Retina (tissue), 1 donor: ENCODE measurements at regions not wholly inside any gene's neighbourhood (a gene's known extent, or its start where the extent isn't known, plus 50 kb on each side); places are given as distances from the start of the nearest gene placed in this dataset.
"Not testable (repeated sequence)": the region's sequence is repeated elsewhere in the genome, so short reads cannot be mapped to it uniquely, and the experiment has no call there.

Source experiments
- DNase-seq: peaks from one replicate; pipeline ENCODE4 v3.0.0-alpha.2; 2016

DNA sequence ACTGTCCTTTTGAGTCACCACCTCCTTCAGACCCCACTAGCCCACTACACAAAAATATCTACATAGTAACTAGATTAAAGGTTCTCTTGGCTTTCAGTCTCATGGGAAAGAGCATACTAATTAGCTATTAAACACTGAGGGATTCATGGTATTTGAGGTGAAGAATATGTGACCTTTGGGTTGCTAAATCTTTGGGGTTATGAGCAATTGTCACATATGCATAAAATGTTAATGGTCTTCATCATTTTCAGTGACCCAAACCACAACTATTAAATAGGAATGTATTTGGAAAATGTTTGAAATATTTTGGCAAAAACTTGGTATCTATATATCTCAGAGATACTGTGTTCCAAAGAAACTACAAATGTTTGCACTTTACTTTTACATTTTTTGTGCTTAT lies 365.1 kb downstream of the MAGEB5 start:
- no peak for DNase-seq

GRCh38 chrX:26580021-26580420 lies 364.1 kb downstream of the MAGEB5 start:
- DNase-seq, result no peak

- no peak for DNase-seq
These were observed 358.3 kb downstream of the MAGEB5 start for GRCh38 chrX:26574234-26574633.

- DNase-seq, result no peak
These were observed 346.2 kb downstream of the MAGEB5 start for GRCh38 chrX:26562156-26562555.

GRCh38 chrX:26559855-26560254 lies 343.9 kb downstream of the MAGEB5 start:
- DNase-seq, result no peak

GRCh38 chrX:26558719-26559386 lies 342.9 kb downstream of the MAGEB5 start:
- no peak for DNase-seq

GRCh38 chrX:26557691-26558321 lies 341.8 kb downstream of the MAGEB5 start:
- no peak for DNase-seq

- DNase-seq, result not testable (repeated sequence)
These were observed 309.8 kb downstream of the MAGEB5 start for GRCh38 chrX:26525768-26526167.

GRCh38 chrX:26522501-26522900 lies 306.5 kb downstream of the MAGEB5 start:
- no peak for DNase-seq

- DNase-seq, result peak; percentile 3
These were observed 295.8 kb downstream of the MAGEB5 start for GRCh38 chrX:26511589-26512363.

- no peak for DNase-seq
These were observed 255.0 kb downstream of the MAGEB5 start for GRCh38 chrX:26470941-26471340.

DNA sequence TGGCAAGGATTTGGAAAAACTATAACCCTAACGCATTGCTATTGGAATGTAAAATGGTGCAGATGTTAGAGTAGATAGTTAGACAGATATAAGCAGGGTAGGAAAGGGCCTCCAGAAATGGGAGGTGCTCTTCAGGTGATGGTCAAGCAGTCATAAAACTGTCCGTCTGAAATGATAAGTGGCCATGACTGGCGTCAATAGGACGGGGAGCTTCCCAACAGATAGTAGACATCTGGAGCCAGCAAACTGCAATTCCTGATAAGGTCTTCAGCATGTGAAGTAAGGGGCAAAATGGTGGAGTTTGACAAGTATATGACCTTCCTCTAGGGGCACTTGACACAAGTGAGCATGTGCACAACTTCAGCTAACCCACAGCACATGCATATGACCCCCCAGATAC lies 250.4 kb downstream of the MAGEB5 start:
- no peak for DNase-seq

DNA sequence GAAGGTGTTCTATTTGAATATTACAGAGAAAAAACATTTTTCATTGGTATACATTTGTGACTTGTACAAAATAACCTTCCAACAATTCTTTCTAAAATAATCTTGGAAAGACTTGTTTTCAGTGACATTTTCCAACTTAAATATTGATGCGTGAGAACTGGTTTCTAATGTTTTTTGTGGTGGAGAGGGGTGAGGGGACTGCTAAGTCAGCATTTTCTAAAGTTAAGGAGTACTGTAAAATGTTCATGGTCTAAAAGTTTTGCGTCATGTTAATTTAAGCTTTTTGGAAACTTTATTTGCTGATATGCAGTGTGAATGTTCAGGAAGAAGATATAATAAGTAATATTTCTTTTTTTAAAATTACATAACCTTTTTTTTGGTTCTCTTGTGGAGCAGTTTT lies 229.3 kb downstream of the MAGEB5 start:
- no peak for DNase-seq

DNA sequence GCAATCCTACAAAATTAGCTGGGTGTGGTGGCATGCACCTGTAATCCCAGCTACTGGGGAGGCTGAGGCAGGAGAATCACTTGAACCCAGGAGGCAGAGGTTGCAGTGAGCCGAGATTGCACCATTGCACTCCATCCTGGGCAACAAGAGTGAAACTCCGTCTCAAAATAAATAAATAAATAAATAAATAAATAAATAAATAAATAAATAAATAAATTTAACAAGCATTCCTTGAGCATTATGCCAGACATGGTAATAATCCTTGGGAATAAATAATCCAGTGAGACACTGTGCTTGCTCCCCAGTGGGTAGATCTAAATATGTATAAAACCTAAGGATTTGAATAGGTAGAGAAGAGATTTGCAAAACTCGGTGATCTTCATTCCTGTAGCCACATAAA lies 228.4 kb downstream of the MAGEB5 start:
- not testable (repeated sequence) for DNase-seq

GRCh38 chrX:26442340-26442739 lies 226.4 kb downstream of the MAGEB5 start:
- DNase-seq, result peak; percentile 4

DNA sequence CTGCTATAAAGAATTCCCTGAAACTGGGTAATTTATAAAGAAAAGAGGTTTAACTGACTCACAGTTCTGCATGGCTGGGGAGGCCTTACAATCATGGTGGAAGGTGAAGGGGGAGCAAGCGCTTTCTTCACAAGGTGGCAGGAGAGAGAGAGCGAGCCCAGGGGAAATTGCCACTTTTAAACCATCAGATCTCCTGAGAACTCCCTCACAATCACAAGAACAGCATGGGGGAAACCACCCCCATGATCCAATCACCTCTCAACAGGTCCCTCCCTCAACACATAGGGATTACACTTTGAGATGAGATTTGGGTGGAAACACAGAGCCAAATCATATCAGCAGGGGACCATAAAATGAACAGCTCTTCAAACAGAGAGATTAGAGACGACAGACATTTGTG lies 198.6 kb downstream of the MAGEB5 start:
- no peak for DNase-seq

GRCh38 chrX:26411045-26411444 lies 195.1 kb downstream of the MAGEB5 start:
- DNase-seq, result no peak

- no peak for DNase-seq
These were observed 193.7 kb downstream of the MAGEB5 start for GRCh38 chrX:26409636-26410035.

DNA sequence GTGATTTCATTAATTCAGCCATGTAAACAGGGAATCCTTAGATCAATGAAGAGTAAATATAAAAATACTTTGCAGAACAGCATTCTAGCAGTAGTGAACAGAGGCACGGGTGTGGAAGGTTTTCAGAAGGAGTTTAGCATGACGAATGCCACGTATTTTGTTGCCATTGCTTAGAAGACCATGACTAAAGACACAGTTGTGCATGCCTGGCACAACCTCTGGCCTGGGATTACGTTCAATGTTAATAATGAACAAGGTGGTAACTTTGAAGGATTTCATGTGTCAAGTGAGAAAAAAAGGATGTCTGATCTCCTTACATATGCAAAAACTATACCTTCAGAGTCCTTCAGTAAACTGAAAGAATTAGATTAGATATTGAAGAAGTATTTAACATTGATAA lies 171.9 kb downstream of the MAGEB5 start:
- DNase-seq, result no peak

DNA sequence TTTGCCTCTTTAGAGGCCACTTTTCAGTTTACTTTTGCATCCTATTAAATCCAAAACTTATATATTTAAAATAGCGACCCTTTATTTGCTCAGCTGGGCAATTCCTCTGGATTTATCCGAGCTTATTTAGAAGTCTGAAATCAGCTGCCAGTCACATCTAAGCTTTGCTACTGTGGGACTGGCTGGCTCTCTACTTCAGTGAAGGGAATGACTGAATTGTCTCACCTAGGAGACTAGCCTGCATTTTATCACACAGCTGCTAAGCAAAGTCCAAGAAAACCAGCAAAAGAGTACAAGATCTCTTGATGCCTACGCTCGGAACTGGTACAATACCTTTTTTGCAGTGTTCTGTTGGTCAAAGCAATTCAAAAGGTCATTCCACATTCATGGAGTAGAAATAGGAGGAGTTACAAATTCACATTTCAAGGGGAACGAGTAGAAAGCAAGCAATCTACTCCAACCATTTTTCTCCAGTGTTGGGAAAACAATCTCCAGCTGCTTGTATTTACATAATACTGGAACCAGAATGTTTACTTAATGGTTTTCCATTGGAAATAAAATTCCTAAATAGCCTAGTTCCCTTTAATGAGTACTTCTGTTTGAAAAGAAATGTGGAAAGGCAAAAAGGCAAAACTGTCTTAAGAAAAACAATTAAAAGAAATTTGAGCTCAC lies 160.2 kb downstream of the MAGEB5 start:
- no peak for DNase-seq

GRCh38 chrX:26375346-26375745 lies 159.4 kb downstream of the MAGEB5 start:
- no peak for DNase-seq

GRCh38 chrX:26373829-26374228 lies 157.9 kb downstream of the MAGEB5 start:
- no peak for DNase-seq

DNA sequence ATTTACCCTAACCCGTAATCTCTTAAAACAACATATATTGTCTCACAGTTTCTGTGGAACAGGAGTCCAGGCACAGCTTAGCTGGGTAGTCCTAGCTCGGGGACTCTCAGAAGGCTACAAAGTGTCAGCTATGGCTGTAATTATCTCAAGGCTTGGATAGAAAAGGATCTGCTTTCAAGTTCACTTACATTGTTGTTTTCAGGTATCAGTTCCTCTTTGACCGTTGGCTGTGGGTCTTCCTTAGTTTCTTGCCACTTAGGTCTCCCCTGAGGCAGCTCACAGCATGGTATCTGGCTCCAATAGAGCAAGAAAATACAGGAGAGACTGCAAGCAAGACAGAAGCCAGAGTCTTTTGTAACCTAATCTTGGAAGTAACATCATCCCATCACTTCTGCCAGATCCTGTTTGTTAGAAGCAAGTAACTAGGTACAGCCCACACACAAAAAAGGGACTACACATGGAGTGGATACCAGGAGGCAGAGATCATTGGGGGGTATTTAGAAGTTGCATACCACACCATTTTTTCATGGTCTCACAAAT lies 137.0 kb downstream of the MAGEB5 start:
- no peak for DNase-seq
